ENCODE measurements at regions not wholly inside any gene's neighbourhood (a gene's known extent, or its start where the extent isn't known, plus 50 kb on each side); places are given as distances from the start of the nearest gene placed in this dataset.

GRCh38 chr14:79967001-79967400 is 244.3 kb downstream of the DIO2 start:
- DNase-seq = no peak

- no peak for DNase-seq
These were observed 245.4 kb downstream of the DIO2 start for GRCh38 chr14:79965896-79966295.

GRCh38 chr14:79961197-79961596 is 250.1 kb downstream of the DIO2 start:
- no peak for DNase-seq

- DNase-seq = no peak
These were observed 251.0 kb downstream of the DIO2 start for GRCh38 chr14:79960288-79960687.

- DNase-seq = no peak
These were observed 259.7 kb downstream of the DIO2 start for GRCh38 chr14:79951572-79951971.

- no peak for DNase-seq
These were observed 261.4 kb downstream of the DIO2 start for GRCh38 chr14:79949906-79950305.

- no peak for DNase-seq
These were observed 263.8 kb downstream of the DIO2 start for GRCh38 chr14:79947440-79948054.

GRCh38 chr14:79939235-79939634 is 272.1 kb downstream of the DIO2 start:
- no peak for DNase-seq

- DNase-seq = no peak
These were observed 273.1 kb downstream of the DIO2 start for GRCh38 chr14:79938185-79938584.

GRCh38 chr14:79937433-79937832 is 273.9 kb downstream of the DIO2 start:
- DNase-seq = no peak

GRCh38 chr14:79924551-79924950 is 286.8 kb downstream of the DIO2 start:
- no peak for DNase-seq

GRCh38 chr14:79920180-79920692 is 291.1 kb downstream of the DIO2 start:
- DNase-seq = no peak

Measured in anterior cingulate cortex (tissue), 58 donors.